Vagina (tissue), 2 donors: ENCODE measurements at regions not wholly inside any gene's neighbourhood (a gene's known extent, or its start where the extent isn't known, plus 50 kb on each side); places are given as distances from the start of the nearest gene placed in this dataset.

Experiments used
- CTCF ChIP-seq, 3 experiments: fragments of 450-650 bp in 2 of 3; fragments of 200-600 bp in 1 of 3; sonication (generic) in 1 of 3; IDR thresholded peaks; one replicate each; pipeline ENCODE4 v1.5.1; 2017 to 2019; ENCODE audit warnings: antibody characterized with exemption in 3 of 3, mild to moderate bottlenecking in 2 of 3, moderate library complexity in 2 of 3
- POLR2A ChIP-seq, 2 donors: fragments of 450-650 bp; IDR thresholded peaks; one replicate each; pipeline ENCODE4 v1.6.1; 2017; ENCODE audit warnings: antibody characterized with exemption in 2 of 2, mild to moderate bottlenecking in 2 of 2, moderate library complexity in 2 of 2
- POLR2AphosphoS5 ChIP-seq, 2 donors: sonication (generic); formaldehyde crosslinking; IDR thresholded peaks; one replicate each; pipeline ENCODE4 v1.9.0; 2017; ENCODE audit warnings: antibody characterized with exemption in 2 of 2, mild to moderate bottlenecking in 2 of 2, low read depth in 1 of 2; ENCODE audit not compliant: insufficient read depth in 1 of 2

- TF ChIP-seq CTCF (IDR thresholded peaks at IDR 0.05) (no peak), POLR2A (IDR thresholded peaks at IDR 0.05) (no peak), POLR2AphosphoS5 (IDR thresholded peaks at IDR 0.05; ENCODE audit: insufficient read depth in 1 of 2, low read depth in 1 of 2) (no peak)
Measured at GRCh38 chr6:1080453-1081337, 231.2 kb upstream of the FOXQ1 start.
